GM08714 (cell line): ENCODE measurements at regions not wholly inside any gene's neighbourhood (a gene's known extent, or its start where the extent isn't known, plus 50 kb on each side); places are given as distances from the start of the nearest gene placed in this dataset.

Experiments used
- H3K4me3 ChIP-seq: fragments of 200-500 bp; sonication (Bioruptor generic); 2 replicates; pipeline ENCODE4 v1.5.1; 2014; ENCODE audit warnings: mild to moderate bottlenecking, low read length, inconsistent platforms
- ZNF274 ChIP-seq: IDR thresholded peaks from 2 replicates; pipeline ENCODE4 v1.6.1; 2012; ENCODE audit warnings: mild to moderate bottlenecking, low read depth, low read length

GRCh38 chr5:123865641-123866040 lies 353.7 kb downstream of the CSNK1G3 start:
- TF ChIP-seq ZNF274, result no peak
- no peak overlapping the region for H3K4me3 ChIP-seq

GRCh38 chr5:123864578-123864977 lies 352.6 kb downstream of the CSNK1G3 start:
- no peak for TF ChIP-seq ZNF274
- no peak overlapping the region for H3K4me3 ChIP-seq

GRCh38 chr5:123858938-123859337 lies 347.0 kb downstream of the CSNK1G3 start:
- TF ChIP-seq ZNF274, result no peak
- H3K4me3 ChIP-seq, result no peak overlapping the region

- H3K4me3 ChIP-seq, result no peak overlapping the region
- no peak for TF ChIP-seq ZNF274
Measured at GRCh38 chr5:123856766-123857165, 344.8 kb downstream of the CSNK1G3 start.

GRCh38 chr5:123855609-123856008 lies 343.6 kb downstream of the CSNK1G3 start:
- no peak overlapping the region for H3K4me3 ChIP-seq

GRCh38 chr5:123845356-123846100 lies 333.6 kb downstream of the CSNK1G3 start:
- no peak for TF ChIP-seq ZNF274
- H3K4me3 ChIP-seq, result no peak overlapping the region

More at GRCh38 chr5:123855609-123856008, 343.6 kb downstream of the CSNK1G3 start:
- TF ChIP-seq ZNF274, result no peak

- no peak overlapping the region for H3K4me3 ChIP-seq
- TF ChIP-seq ZNF274, result no peak
Measured at GRCh38 chr5:123844873-123845272, 332.9 kb downstream of the CSNK1G3 start.

GRCh38 chr5:123835421-123835820 lies 323.4 kb downstream of the CSNK1G3 start:
- no peak for TF ChIP-seq ZNF274
- H3K4me3 ChIP-seq, result no peak overlapping the region

GRCh38 chr5:123830575-123830974 lies 318.6 kb downstream of the CSNK1G3 start:
- TF ChIP-seq ZNF274, result no peak
- no peak overlapping the region for H3K4me3 ChIP-seq

GRCh38 chr5:123827811-123828210 lies 315.8 kb downstream of the CSNK1G3 start:
- no peak overlapping the region for H3K4me3 ChIP-seq
- TF ChIP-seq ZNF274, result no peak

GRCh38 chr5:123819833-123820232 lies 307.9 kb downstream of the CSNK1G3 start:
- H3K4me3 ChIP-seq, result no peak overlapping the region
- TF ChIP-seq ZNF274, result no peak

GRCh38 chr5:123819386-123819785 lies 307.4 kb downstream of the CSNK1G3 start:
- H3K4me3 ChIP-seq, result no peak overlapping the region
- TF ChIP-seq ZNF274, result no peak

GRCh38 chr5:123817267-123817666 lies 305.3 kb downstream of the CSNK1G3 start:
- H3K4me3 ChIP-seq, result no peak overlapping the region
- no peak for TF ChIP-seq ZNF274

- no peak for TF ChIP-seq ZNF274
- H3K4me3 ChIP-seq, result no peak overlapping the region
Measured at GRCh38 chr5:123814801-123815470, 303.0 kb downstream of the CSNK1G3 start.

- no peak overlapping the region for H3K4me3 ChIP-seq
- no peak for TF ChIP-seq ZNF274
Measured at GRCh38 chr5:123813937-123814624, 302.1 kb downstream of the CSNK1G3 start.
